Keratinocyte (primary cell): ENCODE measurements at regions not wholly inside any gene's neighbourhood (a gene's known extent, or its start where the extent isn't known, plus 50 kb on each side); places are given as distances from the start of the nearest gene placed in this dataset.

Source experiments
- EZH2 ChIP-seq: IDR thresholded peaks from one replicate; pipeline ENCODE4 v1.6.1; 2012; ENCODE audit warnings: inconsistent platforms, mild to moderate bottlenecking, low read length, moderate library complexity
- TF ChIP-seq, protein P1 (sequence below), 3 experiments: IDR thresholded peaks in 1 of 3; conservative IDR thresholded peaks in 1 of 3; optimal IDR thresholded peaks in 1 of 3; 2 replicates in 2 of 3; 3 replicates in 1 of 3; pipeline versions ENCODE3 to v1.5.1; 2011; ENCODE audit warnings: low read length in 3 of 3, mild to moderate bottlenecking in 3 of 3, moderate library complexity in 2 of 3, control low read depth in 1 of 3, inconsistent platforms in 1 of 3; ENCODE audit not compliant: insufficient read depth in 2 of 3; ENCODE audit errors: extremely low read depth in 1 of 3

DNA sequence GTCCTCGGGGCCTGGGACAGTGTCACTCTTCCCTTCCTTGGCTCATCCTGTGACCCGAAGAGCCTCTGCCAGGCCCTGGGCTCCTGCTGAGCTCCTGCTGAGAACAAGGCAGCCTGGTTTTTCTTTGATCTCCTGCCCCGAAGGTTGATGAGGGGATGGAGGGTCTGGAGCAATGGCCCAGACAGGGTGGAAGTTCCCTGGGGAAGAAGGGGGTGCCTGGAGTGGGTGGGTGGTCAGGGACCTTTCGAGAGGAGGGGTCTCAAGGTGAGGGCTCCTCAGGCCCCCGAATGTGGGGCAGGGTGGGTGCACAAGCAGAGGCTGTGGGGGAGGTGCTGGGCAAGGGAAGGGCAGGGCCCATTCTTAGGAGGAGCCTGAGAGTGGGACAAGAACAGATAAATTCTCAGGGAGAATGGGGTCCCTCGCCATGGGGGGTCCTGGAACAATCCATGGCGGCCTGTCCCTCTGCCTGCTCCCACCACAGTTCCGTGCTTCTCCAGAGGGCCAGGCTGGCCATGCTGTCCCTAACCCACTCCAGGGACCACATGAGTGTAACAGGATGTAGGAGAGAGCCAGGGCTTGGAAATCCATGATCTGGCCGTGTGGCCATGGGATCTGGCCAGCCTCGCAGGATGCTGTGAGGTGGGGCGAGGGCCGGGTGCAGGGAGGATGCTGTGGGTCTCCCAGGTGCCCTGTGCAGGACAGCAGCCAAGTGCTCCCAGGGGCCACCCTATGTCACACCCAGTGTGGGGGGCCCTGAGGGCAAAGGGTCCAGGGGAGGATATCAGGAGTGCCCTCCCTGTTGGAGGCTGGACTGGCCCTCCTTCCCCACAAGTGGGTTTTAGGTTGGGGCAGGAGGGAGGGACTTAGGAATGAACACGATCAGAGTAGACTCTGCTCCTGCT, 128.5 kb upstream of the LPCAT1 start:
- TF ChIP-seq, protein P1, sequence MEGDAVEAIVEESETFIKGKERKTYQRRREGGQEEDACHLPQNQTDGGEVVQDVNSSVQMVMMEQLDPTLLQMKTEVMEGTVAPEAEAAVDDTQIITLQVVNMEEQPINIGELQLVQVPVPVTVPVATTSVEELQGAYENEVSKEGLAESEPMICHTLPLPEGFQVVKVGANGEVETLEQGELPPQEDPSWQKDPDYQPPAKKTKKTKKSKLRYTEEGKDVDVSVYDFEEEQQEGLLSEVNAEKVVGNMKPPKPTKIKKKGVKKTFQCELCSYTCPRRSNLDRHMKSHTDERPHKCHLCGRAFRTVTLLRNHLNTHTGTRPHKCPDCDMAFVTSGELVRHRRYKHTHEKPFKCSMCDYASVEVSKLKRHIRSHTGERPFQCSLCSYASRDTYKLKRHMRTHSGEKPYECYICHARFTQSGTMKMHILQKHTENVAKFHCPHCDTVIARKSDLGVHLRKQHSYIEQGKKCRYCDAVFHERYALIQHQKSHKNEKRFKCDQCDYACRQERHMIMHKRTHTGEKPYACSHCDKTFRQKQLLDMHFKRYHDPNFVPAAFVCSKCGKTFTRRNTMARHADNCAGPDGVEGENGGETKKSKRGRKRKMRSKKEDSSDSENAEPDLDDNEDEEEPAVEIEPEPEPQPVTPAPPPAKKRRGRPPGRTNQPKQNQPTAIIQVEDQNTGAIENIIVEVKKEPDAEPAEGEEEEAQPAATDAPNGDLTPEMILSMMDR (optimal IDR thresholded peaks at IDR 0.05 in 1 of 3, IDR thresholded peaks at IDR 0.05 in 1 of 3, conservative IDR thresholded peaks at IDR 0.05 in 1 of 3; ENCODE audit: extremely low read depth in 1 of 3, insufficient read depth in 2 of 3, low read length in 3 of 3): no peak
- TF ChIP-seq EZH2: no peak
